Inflammatory macrophage treated with lipopolysaccharide for 4 hours (primary cell): ENCODE measurements at regions not wholly inside any gene's neighbourhood (a gene's known extent, or its start where the extent isn't known, plus 50 kb on each side); places are given as distances from the start of the nearest gene placed in this dataset.
"Not testable (repeated sequence)": the region's sequence is repeated elsewhere in the genome, so short reads cannot be mapped to it uniquely, and the experiment has no call there.

ENCODE experiments used
- DNase-seq: peaks from one replicate; pipeline ENCODE4 v3.0.0-alpha.2; 2020

- no peak for DNase-seq
Observed at GRCh38 chr2:78754930-78755329, 270.6 kb upstream of the REG3G start.

GRCh38 chr2:78757191-78757590 lies 268.3 kb upstream of the REG3G start:
- DNase-seq: no peak

GRCh38 chr2:78757640-78758039 lies 267.9 kb upstream of the REG3G start:
- DNase-seq: no peak

- not testable (repeated sequence) for DNase-seq
Observed at GRCh38 chr2:78758765-78759164, 266.7 kb upstream of the REG3G start.

GRCh38 chr2:78766459-78766858 lies 259.0 kb upstream of the REG3G start:
- no peak for DNase-seq

- DNase-seq: no peak
Observed at GRCh38 chr2:78768016-78768415, 257.5 kb upstream of the REG3G start.

- no peak for DNase-seq
Observed at GRCh38 chr2:78775291-78775690, 250.2 kb upstream of the REG3G start.

- no peak for DNase-seq
Observed at GRCh38 chr2:78778756-78779510, 246.6 kb upstream of the REG3G start.

GRCh38 chr2:78779761-78780160 lies 245.7 kb upstream of the REG3G start:
- DNase-seq: no peak

- DNase-seq: no peak
Observed at GRCh38 chr2:78780256-78780655, 245.2 kb upstream of the REG3G start.

GRCh38 chr2:78780864-78781583 lies 244.5 kb upstream of the REG3G start:
- DNase-seq: no peak

GRCh38 chr2:78782196-78782595 lies 243.3 kb upstream of the REG3G start:
- DNase-seq: no peak

GRCh38 chr2:78811955-78812610 lies 213.4 kb upstream of the REG3G start:
- DNase-seq: peak; percentile 13

- no peak for DNase-seq
Observed at GRCh38 chr2:78814331-78814986, 211.0 kb upstream of the REG3G start.

GRCh38 chr2:78817430-78817829 lies 208.1 kb upstream of the REG3G start:
- DNase-seq: no peak

- no peak for DNase-seq
Observed at GRCh38 chr2:78832481-78832880, 193.0 kb upstream of the REG3G start.

- no peak for DNase-seq
Observed at GRCh38 chr2:78839259-78839658, 186.2 kb upstream of the REG3G start.

- not testable (repeated sequence) for DNase-seq
Observed at GRCh38 chr2:78840311-78840710, 185.2 kb upstream of the REG3G start.

GRCh38 chr2:78845664-78846185 lies 179.8 kb upstream of the REG3G start:
- no peak for DNase-seq

- DNase-seq: no peak
Observed at GRCh38 chr2:78861546-78861945, 164.0 kb upstream of the REG3G start.

- no peak for DNase-seq
Observed at GRCh38 chr2:78864205-78864604, 161.3 kb upstream of the REG3G start.

- no peak for DNase-seq
Observed at GRCh38 chr2:78865667-78866066, 159.8 kb upstream of the REG3G start.

- DNase-seq: peak; percentile 1
Observed at GRCh38 chr2:78870343-78870967, 155.0 kb upstream of the REG3G start.
